ENCODE measurements at regions not wholly inside any gene's neighbourhood (a gene's known extent, or its start where the extent isn't known, plus 50 kb on each side); places are given as distances from the start of the nearest gene placed in this dataset.

DNA sequence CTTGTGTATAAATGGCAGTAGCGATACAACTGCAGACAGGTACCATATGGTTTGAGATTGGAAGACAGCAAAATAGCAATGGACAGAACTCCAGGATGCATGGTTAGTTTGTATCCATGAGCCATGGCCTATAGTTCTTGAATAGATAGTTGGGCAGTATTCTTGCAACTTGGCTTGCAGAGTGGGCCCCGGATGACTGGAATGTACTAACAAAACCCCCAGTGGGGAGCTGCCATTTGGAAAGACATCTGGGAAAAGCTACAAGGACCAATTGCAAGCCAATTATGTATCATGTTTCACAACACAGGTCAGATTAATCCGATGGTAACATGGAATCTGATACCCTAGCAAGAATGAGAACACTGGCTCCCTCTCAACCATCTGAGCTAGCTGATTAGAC, 279.6 kb downstream of the RERGL start (continued):
- no peak for TF ChIP-seq NFIC (IDR thresholded peaks at IDR 0.05; ENCODE audit: borderline replicate concordance)
- no peak for TF ChIP-seq CHD2 (IDR thresholded peaks at IDR 0.05; ENCODE audit: low read length, partially characterized antibody)
- no peak for TF ChIP-seq NRF1 (IDR thresholded peaks at IDR 0.05; ENCODE audit: low read depth, low read length)
- TF ChIP-seq, protein P1, sequence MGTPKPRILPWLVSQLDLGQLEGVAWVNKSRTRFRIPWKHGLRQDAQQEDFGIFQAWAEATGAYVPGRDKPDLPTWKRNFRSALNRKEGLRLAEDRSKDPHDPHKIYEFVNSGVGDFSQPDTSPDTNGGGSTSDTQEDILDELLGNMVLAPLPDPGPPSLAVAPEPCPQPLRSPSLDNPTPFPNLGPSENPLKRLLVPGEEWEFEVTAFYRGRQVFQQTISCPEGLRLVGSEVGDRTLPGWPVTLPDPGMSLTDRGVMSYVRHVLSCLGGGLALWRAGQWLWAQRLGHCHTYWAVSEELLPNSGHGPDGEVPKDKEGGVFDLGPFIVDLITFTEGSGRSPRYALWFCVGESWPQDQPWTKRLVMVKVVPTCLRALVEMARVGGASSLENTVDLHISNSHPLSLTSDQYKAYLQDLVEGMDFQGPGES (IDR thresholded peaks at IDR 0.05; ENCODE audit: low read depth, low read length) = no peak
- no peak for TF ChIP-seq POLR2AphosphoS5 (IDR thresholded peaks at IDR 0.05; ENCODE audit: low read depth, low read length)
- no peak for TF ChIP-seq SIN3A (IDR thresholded peaks at IDR 0.05; ENCODE audit: borderline replicate concordance, low read depth, low read length)
- no peak for TF ChIP-seq TAF1 (IDR thresholded peaks at IDR 0.05; ENCODE audit: borderline replicate concordance, low read depth, low read length)
- TF ChIP-seq FOXJ3 (CRISPR knock-in tag; IDR thresholded peaks at IDR 0.05) = no peak
- no peak for TF ChIP-seq TCF12 (IDR thresholded peaks at IDR 0.05)

- WGBS (ENCODE audit: low lambda C conversion rate) = 0% methylated on average over 1 of the region's 1 CpG
- no peaks in the 10 kb centered on the region for H3F3A ChIP-seq (replicated peaks; ENCODE audit: insufficient read depth)
- CTCF ChIA-PET = no interaction called here
- no peak overlapping the region for H3K9ac ChIP-seq
- H3K9me2 ChIP-seq = no peaks in the 10 kb centered on the region
- H3K9me3 ChIP-seq = no peaks in the 10 kb centered on the region; the same call in 1 of the 2 replicates
- no peaks in the 10 kb centered on the region for H3K27me3 ChIP-seq (ENCODE audit: insufficient read depth)
- H2AFZ ChIP-seq (ENCODE audit: low read depth) = no peak overlapping the region
- POLR2A ChIA-PET = no interaction called here
- H4K20me1 ChIP-seq (ENCODE audit: insufficient read depth) = no peaks in the 10 kb centered on the region
- H3K4me2 ChIP-seq = no peak overlapping the region
- TF ChIP-seq CTCF (IDR thresholded peaks at IDR 0.05) = peak; percentile 23; the same call in 1 of the 2 replicates
- no peak for TF ChIP-seq GABPA (IDR thresholded peaks at IDR 0.05; ENCODE audit: low read depth)
- H3K4me3 ChIP-seq (ENCODE audit: low read depth in 2 of 2, low read length in 1 of 2) = no peak overlapping the region
- DNase-seq = no peak
- no peaks in the 10 kb centered on the region for H3K36me3 ChIP-seq (replicated peaks in 1 of 2; ENCODE audit: control insufficient read depth in 1 of 2, insufficient read depth in 2 of 2, low read length in 1 of 2)
- H3K27ac ChIP-seq (ENCODE audit: low read depth in 2 of 2, low read length in 1 of 2) = no peak overlapping the region
- H3K79me2 ChIP-seq (ENCODE audit: insufficient read depth) = no peaks in the 10 kb centered on the region
- no peaks in the 10 kb centered on the region for H3K4me1 ChIP-seq (ENCODE audit: control insufficient read depth in 1 of 2, insufficient read depth in 2 of 2, low read depth in 1 of 2, low read length in 1 of 2)
These were observed 280.8 kb downstream of the RERGL start for GRCh38 chr12:17809206-17809605.

DNA sequence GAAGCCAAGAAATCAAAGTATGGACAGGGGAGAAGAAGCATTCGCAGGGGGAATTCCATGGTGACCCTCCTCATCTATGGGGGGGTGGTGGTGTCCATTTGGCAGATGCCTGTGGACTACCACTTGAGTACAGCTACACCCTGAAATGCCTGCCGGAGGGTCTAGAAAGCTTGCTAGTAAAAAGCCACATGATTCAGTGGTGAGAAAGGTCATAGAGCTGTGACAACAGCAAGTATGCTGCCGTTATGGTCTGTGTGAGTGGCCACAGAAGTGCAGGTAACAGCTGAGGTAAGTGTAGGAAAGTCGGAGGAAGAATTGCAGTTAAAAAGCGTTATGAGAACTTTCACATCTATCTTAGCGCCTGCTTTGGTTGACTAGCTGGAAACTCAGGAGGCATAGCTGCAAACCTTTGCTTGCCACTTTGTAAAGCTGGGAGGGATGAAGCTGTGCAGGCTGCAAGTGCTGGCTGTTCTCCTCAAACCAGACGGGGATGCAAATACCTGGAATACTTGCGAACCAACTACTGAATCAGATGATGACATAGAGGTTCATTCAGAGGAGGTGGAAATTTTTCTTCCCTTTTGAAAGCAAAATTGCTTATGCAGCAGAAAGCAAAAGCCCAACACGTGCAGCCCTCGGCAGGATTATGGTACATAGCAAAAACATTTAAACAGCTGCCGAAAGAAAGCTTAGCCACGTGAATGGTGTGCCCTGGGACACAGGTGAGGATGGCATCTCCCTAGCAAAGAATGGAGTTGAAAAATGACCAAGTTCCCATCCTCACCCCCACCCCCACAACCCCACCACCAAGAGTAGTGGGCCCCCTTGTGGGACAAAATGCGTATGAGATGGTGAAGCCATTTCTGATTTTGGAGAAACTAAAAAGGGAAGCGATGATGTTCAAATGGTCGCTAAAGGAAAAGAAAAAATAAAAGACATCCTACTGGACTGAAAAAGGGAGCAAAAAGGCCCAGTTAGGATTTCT, 287.0 kb downstream of the RERGL start:
- Histone ChIP-seq H3K4me2 (no peak overlapping the region), H3K4me1 (ENCODE audit: control insufficient read depth in 1 of 2, insufficient read depth in 2 of 2, low read depth in 1 of 2, low read length in 1 of 2) (no peaks in the 10 kb centered on the region), H3F3A (replicated peaks; ENCODE audit: insufficient read depth) (no peaks in the 10 kb centered on the region), H3K9ac (no peak overlapping the region), H3K36me3 (replicated peaks in 1 of 2; ENCODE audit: control insufficient read depth in 1 of 2, insufficient read depth in 2 of 2, low read length in 1 of 2) (no peaks in the 10 kb centered on the region), H2AFZ (ENCODE audit: low read depth) (no peak overlapping the region), H3K27me3 (ENCODE audit: insufficient read depth) (no peaks in the 10 kb centered on the region), H3K9me2 (no peaks in the 10 kb centered on the region), H3K27ac (ENCODE audit: low read depth in 2 of 2, low read length in 1 of 2) (no peak overlapping the region), H3K9me3 (no peaks in the 10 kb centered on the region), H4K20me1 (ENCODE audit: insufficient read depth) (no peaks in the 10 kb centered on the region), H3K4me3 (ENCODE audit: low read depth in 2 of 2, low read length in 1 of 2) (no peak overlapping the region), H3K79me2 (ENCODE audit: insufficient read depth) (no peaks in the 10 kb centered on the region)
- 21% methylated on average over 15 of the region's 15 CpGs for WGBS (ENCODE audit: low lambda C conversion rate)
- ChIA-PET CTCF (interaction anchor here (0.6 kb wide), 1 partner anchor 1785 kb away, joined by 3 read pairs; no protein-coding TSS in a partner anchor), POLR2A (no interaction called here)
- DNase-seq = no peak
- TF ChIP-seq USF2 (IDR thresholded peaks at IDR 0.05; ENCODE audit: borderline replicate concordance, low read depth, low read length) (no peak), EP300 (IDR thresholded peaks at IDR 0.05; ENCODE audit: borderline replicate concordance in 1 of 2, low read depth in 1 of 2, low read length in 1 of 2) (no peak), CHD2 (IDR thresholded peaks at IDR 0.05; ENCODE audit: low read length, partially characterized antibody) (no peak), FOXJ3 (CRISPR knock-in tag; IDR thresholded peaks at IDR 0.05) (no peak), REST (IDR thresholded peaks at IDR 0.05; ENCODE audit: low read depth, low read length) (no peak), EZH2phosphoT487 (IDR thresholded peaks at IDR 0.05; ENCODE audit: borderline replicate concordance, low read depth) (no peak), JUND (IDR thresholded peaks at IDR 0.05) (no peak), RAD21 (IDR thresholded peaks at IDR 0.05; ENCODE audit: low read length) (no peak)
